ENCODE measurements at regions not wholly inside any gene's neighbourhood (a gene's known extent, or its start where the extent isn't known, plus 50 kb on each side); places are given as distances from the start of the nearest gene placed in this dataset.
"Not testable (repeated sequence)": the region's sequence is repeated elsewhere in the genome, so short reads cannot be mapped to it uniquely, and the experiment has no call there.

GRCh38 chr5:6286404-6286803, 91.9 kb downstream of the MED10 start:
- Histone ChIP-seq H3K36me3 (ENCODE audit: insufficient read depth, low read length) (no peaks in the 10 kb centered on the region), H3K27me3 (ENCODE audit: insufficient read depth, low read length) (no peaks in the 10 kb centered on the region), H3K79me2 (ENCODE audit: insufficient read depth, low read length) (no peaks in the 10 kb centered on the region), H4K20me1 (ENCODE audit: insufficient read depth, low read length) (no peaks in the 10 kb centered on the region), H3K27ac (ENCODE audit: low read depth, low read length, poor library complexity, severe bottlenecking) (no peak overlapping the region), H3K4me2 (ENCODE audit: low read length) (no peak overlapping the region), H3K4me3 (ENCODE audit: low read depth, low read length, poor library complexity, severe bottlenecking) (no peak overlapping the region), H3K9me3 (ENCODE audit: low read length) (no peaks in the 10 kb centered on the region; the same call in 1 of the 2 replicates), H2AFZ (ENCODE audit: low read length) (no peak overlapping the region), H3K9me2 (ENCODE audit: low read depth, low read length) (no peaks in the 10 kb centered on the region; the same call in 1 of the 2 replicates), H3K4me1 (ENCODE audit: insufficient read depth, low read length, severe bottlenecking) (no peaks in the 10 kb centered on the region), H3K9ac (ENCODE audit: low read length) (no peak overlapping the region), H3F3A (ENCODE audit: insufficient read depth, low read length) (no peaks in the 10 kb centered on the region)
- TF ChIP-seq CTCF (IDR thresholded peaks at IDR 0.05; ENCODE audit: low read length), result no peak
- no peak for TF ChIP-seq EZH2 (IDR thresholded peaks at IDR 0.05; ENCODE audit: borderline replicate concordance, low read length)

- not testable (repeated sequence) for H4K20me1 ChIP-seq (ENCODE audit: insufficient read depth, low read length); H3K4me3 ChIP-seq (ENCODE audit: low read depth, low read length, poor library complexity, severe bottlenecking); H3F3A ChIP-seq (ENCODE audit: insufficient read depth, low read length); H3K9ac ChIP-seq (ENCODE audit: low read length); H3K9me3 ChIP-seq (ENCODE audit: low read length); H3K79me2 ChIP-seq (ENCODE audit: insufficient read depth, low read length); H3K9me2 ChIP-seq (ENCODE audit: low read depth, low read length); H2AFZ ChIP-seq (ENCODE audit: low read length); H3K36me3 ChIP-seq (ENCODE audit: insufficient read depth, low read length); H3K27ac ChIP-seq (ENCODE audit: low read depth, low read length, poor library complexity, severe bottlenecking); H3K4me1 ChIP-seq (ENCODE audit: insufficient read depth, low read length, severe bottlenecking); H3K27me3 ChIP-seq (ENCODE audit: insufficient read depth, low read length); H3K4me2 ChIP-seq (ENCODE audit: low read length)
Observed at GRCh38 chr5:6284491-6284890, 93.9 kb downstream of the MED10 start.

GRCh38 chr5:6282352-6282751, 96.0 kb downstream of the MED10 start:
- Histone ChIP-seq H3K27me3 (ENCODE audit: insufficient read depth, low read length) (no peaks in the 10 kb centered on the region), H3K79me2 (ENCODE audit: insufficient read depth, low read length) (no peaks in the 10 kb centered on the region), H3K9me3 (ENCODE audit: low read length) (no peaks in the 10 kb centered on the region; the same call in 1 of the 2 replicates), H4K20me1 (ENCODE audit: insufficient read depth, low read length) (no peaks in the 10 kb centered on the region), H3K9ac (ENCODE audit: low read length) (no peak overlapping the region), H3K36me3 (ENCODE audit: insufficient read depth, low read length) (no peaks in the 10 kb centered on the region), H3K27ac (ENCODE audit: low read depth, low read length, poor library complexity, severe bottlenecking) (no peak overlapping the region), H3K9me2 (ENCODE audit: low read depth, low read length) (no peaks in the 10 kb centered on the region; the same call in 1 of the 2 replicates), H3K4me3 (ENCODE audit: low read depth, low read length, poor library complexity, severe bottlenecking) (no peak overlapping the region), H3F3A (ENCODE audit: insufficient read depth, low read length) (no peaks in the 10 kb centered on the region), H3K4me2 (ENCODE audit: low read length) (no peak overlapping the region), H2AFZ (ENCODE audit: low read length) (no peak overlapping the region), H3K4me1 (ENCODE audit: insufficient read depth, low read length, severe bottlenecking) (no peaks in the 10 kb centered on the region)
- no peak for TF ChIP-seq CTCF (IDR thresholded peaks at IDR 0.05; ENCODE audit: low read length)
- no peak for TF ChIP-seq EZH2 (IDR thresholded peaks at IDR 0.05; ENCODE audit: borderline replicate concordance, low read length)

GRCh38 chr5:6281818-6282217, 96.5 kb downstream of the MED10 start:
- Histone ChIP-seq H3K9me3 (ENCODE audit: low read length) (no peaks in the 10 kb centered on the region; the same call in 1 of the 2 replicates), H3K9ac (ENCODE audit: low read length) (no peak overlapping the region), H2AFZ (ENCODE audit: low read length) (no peak overlapping the region), H3K79me2 (ENCODE audit: insufficient read depth, low read length) (no peaks in the 10 kb centered on the region), H3K4me1 (ENCODE audit: insufficient read depth, low read length, severe bottlenecking) (no peaks in the 10 kb centered on the region), H3K4me3 (ENCODE audit: low read depth, low read length, poor library complexity, severe bottlenecking) (no peak overlapping the region), H3K9me2 (ENCODE audit: low read depth, low read length) (no peaks in the 10 kb centered on the region; the same call in 1 of the 2 replicates), H3F3A (ENCODE audit: insufficient read depth, low read length) (no peaks in the 10 kb centered on the region), H3K36me3 (ENCODE audit: insufficient read depth, low read length) (no peaks in the 10 kb centered on the region), H3K27me3 (ENCODE audit: insufficient read depth, low read length) (no peaks in the 10 kb centered on the region), H4K20me1 (ENCODE audit: insufficient read depth, low read length) (no peaks in the 10 kb centered on the region), H3K4me2 (ENCODE audit: low read length) (no peak overlapping the region), H3K27ac (ENCODE audit: low read depth, low read length, poor library complexity, severe bottlenecking) (no peak overlapping the region)
- TF ChIP-seq EZH2 (IDR thresholded peaks at IDR 0.05; ENCODE audit: borderline replicate concordance, low read length), result no peak
